ENCODE measurements at regions not wholly inside any gene's neighbourhood (a gene's known extent, or its start where the extent isn't known, plus 50 kb on each side); places are given as distances from the start of the nearest gene placed in this dataset.

- no peaks in the 10 kb centered on the region for H3K9me3 Mint-ChIP-seq (ENCODE audit: unreplicated experiment)
- no peak for DNase-seq
- TF ChIP-seq CTCF (IDR thresholded peaks at IDR 0.05; ENCODE audit: insufficient read depth in 1 of 2, low read depth in 1 of 2, low read length in 1 of 2, severe bottlenecking in 1 of 2, unreplicated experiment in 1 of 2): no peak
- POLR2A ChIA-PET: interaction anchor here (1.9 kb wide), 1 partner anchor 267 kb away, joined by 7 read pairs; the partner anchor contains the start of gene LTV1
- H3K4me1 Mint-ChIP-seq (ENCODE audit: low read depth, unreplicated experiment): peaks cover 8% of the 10 kb centered on the region
- H3K36me3 Mint-ChIP-seq (ENCODE audit: insufficient read depth, unreplicated experiment): no peaks in the 10 kb centered on the region
- no peaks in the 10 kb centered on the region for H3K4me1 ChIP-seq
- H3K27ac Mint-ChIP-seq (ENCODE audit: unreplicated experiment): no peak overlapping the region
- no TSS peak for BruUV-seq (replicated peaks)
- H3K9me3 ChIP-seq: no peaks in the 10 kb centered on the region
- no peak overlapping the region for H3K4me3 Mint-ChIP-seq (ENCODE audit: unreplicated experiment)
- no peaks in the 10 kb centered on the region for H3K36me3 ChIP-seq (ENCODE audit: control insufficient read depth, insufficient read depth, low read length)
- intact Hi-C loops (cut with micrococcal nuclease; ENCODE audit: unreplicated experiment): loop anchor here (1.0 to 5.0 kb wide), 8 partner anchors 39 to 437 kb away; partner anchors contain the start of gene LTV1
- H3K27me3 Mint-ChIP-seq (ENCODE audit: insufficient read depth, unreplicated experiment): no peaks in the 10 kb centered on the region
- no peaks in the 10 kb centered on the region for H3K27me3 ChIP-seq (replicated peaks; ENCODE audit: control insufficient read depth, insufficient read depth, low read length)
- CTCF ChIA-PET: interaction anchor here (0.6 to 1.4 kb wide), 11 partner anchors 9 to 437 kb away, joined by 3 to 17 read pairs (median 3); partner anchors contain the start of genes LTV1 and PHACTR2
- H3K4me3 ChIP-seq (ENCODE audit: low read depth, low read length): no peak overlapping the region
Measured at GRCh38 chr6:143575901-143576426, 64.4 kb upstream of the FUCA2 start.

GRCh38 chr6:143575440-143575839 lies 63.9 kb upstream of the FUCA2 start:
- CTCF ChIA-PET: interaction anchor here (0.5 to 1.4 kb wide), 14 partner anchors 10 to 438 kb away, joined by 3 to 17 read pairs (median 3); partner anchors contain the start of genes LTV1 and PHACTR2
- POLR2A ChIA-PET: interaction anchor here (1.9 kb wide), 1 partner anchor 268 kb away, joined by 7 read pairs; the partner anchor contains the start of gene LTV1
- intact Hi-C loops (cut with micrococcal nuclease; ENCODE audit: unreplicated experiment): loop anchor here (1.0 to 5.0 kb wide), 8 partner anchors 39 to 438 kb away; partner anchors contain the start of gene LTV1
- Histone ChIP-seq H3K36me3 (ENCODE audit: control insufficient read depth, insufficient read depth, low read length) (no peaks in the 10 kb centered on the region), H3K9me3 (no peaks in the 10 kb centered on the region), H3K4me1 (no peaks in the 10 kb centered on the region), H3K27me3 (replicated peaks; ENCODE audit: control insufficient read depth, insufficient read depth, low read length) (no peaks in the 10 kb centered on the region), H3K4me3 (ENCODE audit: low read depth, low read length) (no peak overlapping the region)
- peaks cover 8% of the 10 kb centered on the region for H3K4me1 Mint-ChIP-seq (ENCODE audit: low read depth, unreplicated experiment)
- no peak overlapping the region for H3K27ac Mint-ChIP-seq (ENCODE audit: unreplicated experiment)
- no peaks in the 10 kb centered on the region for H3K9me3 Mint-ChIP-seq (ENCODE audit: unreplicated experiment)
- H3K4me3 Mint-ChIP-seq (ENCODE audit: unreplicated experiment): no peak overlapping the region
- H3K27me3 Mint-ChIP-seq (ENCODE audit: insufficient read depth, unreplicated experiment): no peaks in the 10 kb centered on the region
- peak; percentile 48 to 66 for DNase-seq
- TF ChIP-seq CTCF (IDR thresholded peaks at IDR 0.05; ENCODE audit: insufficient read depth in 1 of 2, low read depth in 1 of 2, low read length in 1 of 2, severe bottlenecking in 1 of 2, unreplicated experiment in 1 of 2): peak; percentile 77 to 84
- no peaks in the 10 kb centered on the region for H3K36me3 Mint-ChIP-seq (ENCODE audit: insufficient read depth, unreplicated experiment)
- BruUV-seq (replicated peaks): no TSS peak

- Histone ChIP-seq H3K4me1 (no peaks in the 10 kb centered on the region), H3K9me3 (no peaks in the 10 kb centered on the region), H3K4me3 (ENCODE audit: low read depth, low read length) (no peak overlapping the region), H3K27me3 (replicated peaks; ENCODE audit: control insufficient read depth, insufficient read depth, low read length) (no peaks in the 10 kb centered on the region), H3K36me3 (ENCODE audit: control insufficient read depth, insufficient read depth, low read length) (no peaks in the 10 kb centered on the region)
- no peaks in the 10 kb centered on the region for H3K36me3 Mint-ChIP-seq (ENCODE audit: insufficient read depth, unreplicated experiment)
- intact Hi-C loops (cut with micrococcal nuclease; ENCODE audit: unreplicated experiment): no loop called here
- H3K4me1 Mint-ChIP-seq (ENCODE audit: low read depth, unreplicated experiment): peaks cover 14% of the 10 kb centered on the region
- no peaks in the 10 kb centered on the region for H3K27me3 Mint-ChIP-seq (ENCODE audit: insufficient read depth, unreplicated experiment)
- no peak for TF ChIP-seq CTCF (IDR thresholded peaks at IDR 0.05; ENCODE audit: insufficient read depth in 1 of 2, low read depth in 1 of 2, low read length in 1 of 2, severe bottlenecking in 1 of 2, unreplicated experiment in 1 of 2)
- DNase-seq: no peak
- no peaks in the 10 kb centered on the region for H3K9me3 Mint-ChIP-seq (ENCODE audit: unreplicated experiment)
- ChIA-PET POLR2A (no interaction called here), CTCF (no interaction called here)
- no TSS peak for BruUV-seq (replicated peaks)
- no peak overlapping the region for H3K4me3 Mint-ChIP-seq (ENCODE audit: unreplicated experiment)
- H3K27ac Mint-ChIP-seq (ENCODE audit: unreplicated experiment): no peak overlapping the region
Measured at GRCh38 chr6:143570147-143570853, 58.8 kb upstream of the FUCA2 start.

All from Caco-2 (cell line).